ENCODE measurements at regions not wholly inside any gene's neighbourhood (a gene's known extent, or its start where the extent isn't known, plus 50 kb on each side); places are given as distances from the start of the nearest gene placed in this dataset.

GRCh38 chr7:41785265-41785664, 82.4 kb upstream of the INHBA start:
- TF ChIP-seq POLR2AphosphoS5 (IDR thresholded peaks at IDR 0.05; ENCODE audit: low read depth, low read length) (no peak), POLR2A (IDR thresholded peaks at IDR 0.05; ENCODE audit: low read depth, low read length) (no peak)
